Prostate gland (tissue), 2 donors: ENCODE measurements at regions not wholly inside any gene's neighbourhood (a gene's known extent, or its start where the extent isn't known, plus 50 kb on each side); places are given as distances from the start of the nearest gene placed in this dataset.

ENCODE experiments used
- DNase-seq: peaks from one replicate; pipeline ENCODE4 v3.0.0-alpha.2; 2019; ENCODE audit warnings: low spot score
- H3K27ac ChIP-seq, 2 donors: fragments of 200-600 bp; sonication (generic); 2 replicates each; pipeline ENCODE4 v1.5.1; 2017 to 2019
- H3K27me3 ChIP-seq: fragments of 200-600 bp; sonication (generic); replicated peaks from 2 replicates; pipeline ENCODE4 v1.5.1; 2019; ENCODE audit not compliant: insufficient read depth
- H3K36me3 ChIP-seq, 2 donors: fragments of 200-600 bp; sonication (generic); 1 replicate in 1 of 2; 2 replicates in 1 of 2; pipeline versions ENCODE4 v1.5.1 to v1.8.1; 2017 to 2019
- H3K4me1 ChIP-seq: fragments of 200-600 bp; sonication (generic); replicated peaks from 2 replicates; pipeline ENCODE4 v1.5.1; 2019
- H3K4me3 ChIP-seq, 2 donors: fragments of 200-600 bp; sonication (generic); 2 replicates each; pipeline ENCODE4 v1.5.1; 2017 to 2019
- H3K9me3 ChIP-seq: fragments of 200-600 bp; sonication (generic); 2 replicates; pipeline ENCODE4 v1.5.1; 2017
- POLR2A ChIP-seq: fragments of 450-650 bp; IDR thresholded peaks from one replicate; pipeline ENCODE4 v1.6.1; 2016; ENCODE audit warnings: antibody characterized with exemption, mild to moderate bottlenecking
- POLR2AphosphoS5 ChIP-seq: sonication (generic); formaldehyde crosslinking; IDR thresholded peaks from one replicate; pipeline ENCODE4 v1.6.1; 2017; ENCODE audit warnings: antibody characterized with exemption
- WGBS: methylation state at CpG from one replicate; pipeline ENCODE4 v1.1.5; 2018; 5-methylcytosine and 5-hydroxymethylcytosine counted together
- intact Hi-C: fragments of 100-400 bp; cut with DNase I; formaldehyde crosslinking; loops from one replicate; pipeline ENCODE4 v1.14.2; 2022
- TF ChIP-seq, protein P1 (sequence below), 4 experiments: fragments of 200-600 bp in 2 of 4; fragments of 450-650 bp in 2 of 4; sonication (generic) in 2 of 4; IDR thresholded peaks; 1 replicate in 3 of 4; 2 replicates in 1 of 4; pipeline ENCODE4 v1.5.1; 2016 to 2019; ENCODE audit warnings: antibody characterized with exemption in 4 of 4, mild to moderate bottlenecking in 2 of 4, moderate library complexity in 2 of 4

DNA sequence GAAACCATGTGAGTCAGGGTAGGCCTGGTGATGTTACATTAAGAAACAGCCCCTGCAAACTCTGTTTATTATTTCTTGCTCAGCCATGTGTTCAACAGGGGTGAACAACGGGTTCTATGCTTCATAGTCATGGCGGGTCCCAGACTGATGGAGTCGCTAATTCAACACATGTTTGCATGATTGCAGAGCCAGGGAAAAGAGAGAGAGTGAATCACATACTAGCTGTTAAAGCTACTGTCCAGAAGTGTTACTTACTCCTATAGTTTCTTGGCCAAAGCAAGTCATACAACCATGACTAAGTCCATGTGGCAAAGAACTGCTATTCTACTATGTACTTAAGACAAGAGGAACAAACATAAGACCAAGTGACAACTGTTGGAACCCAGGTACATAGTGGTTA, 241.2 kb upstream of the SKOR2 start:
- no peak for DNase-seq
- TF ChIP-seq, protein P1, sequence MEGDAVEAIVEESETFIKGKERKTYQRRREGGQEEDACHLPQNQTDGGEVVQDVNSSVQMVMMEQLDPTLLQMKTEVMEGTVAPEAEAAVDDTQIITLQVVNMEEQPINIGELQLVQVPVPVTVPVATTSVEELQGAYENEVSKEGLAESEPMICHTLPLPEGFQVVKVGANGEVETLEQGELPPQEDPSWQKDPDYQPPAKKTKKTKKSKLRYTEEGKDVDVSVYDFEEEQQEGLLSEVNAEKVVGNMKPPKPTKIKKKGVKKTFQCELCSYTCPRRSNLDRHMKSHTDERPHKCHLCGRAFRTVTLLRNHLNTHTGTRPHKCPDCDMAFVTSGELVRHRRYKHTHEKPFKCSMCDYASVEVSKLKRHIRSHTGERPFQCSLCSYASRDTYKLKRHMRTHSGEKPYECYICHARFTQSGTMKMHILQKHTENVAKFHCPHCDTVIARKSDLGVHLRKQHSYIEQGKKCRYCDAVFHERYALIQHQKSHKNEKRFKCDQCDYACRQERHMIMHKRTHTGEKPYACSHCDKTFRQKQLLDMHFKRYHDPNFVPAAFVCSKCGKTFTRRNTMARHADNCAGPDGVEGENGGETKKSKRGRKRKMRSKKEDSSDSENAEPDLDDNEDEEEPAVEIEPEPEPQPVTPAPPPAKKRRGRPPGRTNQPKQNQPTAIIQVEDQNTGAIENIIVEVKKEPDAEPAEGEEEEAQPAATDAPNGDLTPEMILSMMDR (IDR thresholded peaks at IDR 0.05): no peak
- TF ChIP-seq POLR2A (no peak), POLR2AphosphoS5 (no peak)
- intact Hi-C loops: no loop called here
- no peak overlapping the region for H3K4me3 ChIP-seq
- no peaks in the 10 kb centered on the region for H3K27me3 ChIP-seq
- 85% methylated on average over 3 of the region's 3 CpGs for WGBS
- no peaks in the 10 kb centered on the region for H3K9me3 ChIP-seq
- no peak overlapping the region for H3K27ac ChIP-seq
- H3K36me3 ChIP-seq: no peaks in the 10 kb centered on the region
- H3K4me1 ChIP-seq: no peaks in the 10 kb centered on the region

DNA sequence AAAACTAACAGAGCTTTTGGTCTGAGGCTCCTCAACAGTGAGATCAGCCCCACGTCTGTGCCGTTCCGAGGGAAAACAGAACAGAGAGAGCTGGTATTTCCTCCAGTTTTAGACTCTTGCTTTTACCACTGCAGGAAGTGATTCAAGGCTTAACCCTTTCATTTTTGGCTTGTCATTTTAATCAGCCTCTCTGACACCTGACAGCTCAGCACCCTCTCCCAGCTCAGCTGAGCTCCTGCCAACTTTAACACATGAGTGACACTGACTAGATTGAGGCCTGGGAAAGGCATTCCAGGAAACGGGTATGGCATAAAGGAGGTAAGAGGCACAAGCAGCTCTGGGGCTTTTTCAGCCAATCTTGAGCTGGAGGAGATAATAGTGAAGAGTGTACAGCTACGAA, 239.4 kb upstream of the SKOR2 start:
- H3K4me3 ChIP-seq: no peak overlapping the region
- intact Hi-C loops: no loop called here
- H3K27ac ChIP-seq: no peak overlapping the region
- H3K27me3 ChIP-seq: no peaks in the 10 kb centered on the region
- TF ChIP-seq POLR2A (no peak), POLR2AphosphoS5 (no peak)
- TF ChIP-seq, protein P1 (IDR thresholded peaks at IDR 0.05): no peak
- DNase-seq: no peak
- WGBS: 32% methylated on average over 5 of the region's 5 CpGs
- no peaks in the 10 kb centered on the region for H3K36me3 ChIP-seq
- no peaks in the 10 kb centered on the region for H3K4me1 ChIP-seq
- H3K9me3 ChIP-seq: no peaks in the 10 kb centered on the region

DNA sequence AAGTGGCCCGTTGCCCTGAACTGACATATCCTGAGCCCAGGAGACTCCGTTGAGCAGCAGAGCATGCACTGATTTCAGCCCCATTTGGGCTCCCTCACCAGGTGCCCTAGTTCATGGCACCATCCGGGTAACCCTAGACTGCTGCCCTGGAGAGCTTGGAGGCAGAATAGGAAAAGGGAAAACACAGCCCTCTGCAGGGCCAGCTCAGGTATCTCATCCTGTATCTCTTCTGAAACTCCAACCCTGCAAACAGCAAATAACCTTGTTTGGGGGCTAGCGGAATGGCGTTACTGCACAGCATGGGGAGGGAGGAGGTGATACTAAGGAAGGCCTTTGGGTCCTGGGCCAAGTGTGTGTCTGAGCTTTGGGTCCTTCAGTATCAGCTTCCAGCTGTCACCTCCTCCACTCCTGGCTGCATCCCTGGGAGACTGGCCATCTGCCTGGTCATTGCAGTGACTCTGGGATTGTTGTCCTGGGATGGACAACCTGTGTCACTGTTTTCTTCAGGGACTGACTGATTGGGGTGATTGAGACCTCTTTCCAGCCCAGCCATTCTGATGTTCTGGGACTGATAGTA, 233.8 kb upstream of the SKOR2 start:
- H3K36me3 ChIP-seq: no peaks in the 10 kb centered on the region
- H3K9me3 ChIP-seq: no peaks in the 10 kb centered on the region
- no peaks in the 10 kb centered on the region for H3K27me3 ChIP-seq
- no peak for DNase-seq
- no peak overlapping the region for H3K27ac ChIP-seq
- TF ChIP-seq, protein P1 (IDR thresholded peaks at IDR 0.05): no peak
- no peak for TF ChIP-seq POLR2AphosphoS5
- TF ChIP-seq POLR2A: no peak
- H3K4me1 ChIP-seq: no peaks in the 10 kb centered on the region
- intact Hi-C loops: no loop called here
- WGBS: 73% methylated on average over 5 of the region's 5 CpGs
- no peak overlapping the region for H3K4me3 ChIP-seq

DNA sequence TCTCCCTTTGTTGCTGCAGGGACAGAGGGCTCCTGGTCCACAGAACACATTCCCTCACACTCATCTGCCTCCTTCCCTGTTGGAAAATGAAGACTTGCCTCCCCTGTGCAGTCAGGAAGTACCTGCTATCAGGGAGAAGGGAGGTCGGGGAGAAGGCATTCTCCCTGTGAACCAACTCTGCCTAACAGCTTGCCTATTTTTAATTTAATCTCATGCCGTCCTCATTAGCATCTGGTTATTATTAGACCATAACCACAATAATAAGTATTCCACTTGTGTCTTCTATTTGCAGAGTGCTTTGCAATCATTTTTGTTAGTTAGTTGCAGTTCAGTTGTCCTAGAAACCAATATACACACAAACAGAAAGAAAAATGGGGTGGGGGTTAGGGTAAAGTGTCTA, 232.6 kb upstream of the SKOR2 start:
- Histone ChIP-seq H3K4me3 (no peak overlapping the region), H3K27me3 (no peaks in the 10 kb centered on the region), H3K27ac (no peak overlapping the region), H3K36me3 (no peaks in the 10 kb centered on the region), H3K4me1 (no peaks in the 10 kb centered on the region), H3K9me3 (no peaks in the 10 kb centered on the region)
- DNase-seq: no peak
- 69% methylated on average over 2 of the region's 2 CpGs for whole genome bisulfite sequencing
- intact Hi-C loops: no loop called here
- TF ChIP-seq POLR2AphosphoS5 (no peak), POLR2A (no peak)
- TF ChIP-seq, protein P1 (IDR thresholded peaks at IDR 0.05): no peak

DNA sequence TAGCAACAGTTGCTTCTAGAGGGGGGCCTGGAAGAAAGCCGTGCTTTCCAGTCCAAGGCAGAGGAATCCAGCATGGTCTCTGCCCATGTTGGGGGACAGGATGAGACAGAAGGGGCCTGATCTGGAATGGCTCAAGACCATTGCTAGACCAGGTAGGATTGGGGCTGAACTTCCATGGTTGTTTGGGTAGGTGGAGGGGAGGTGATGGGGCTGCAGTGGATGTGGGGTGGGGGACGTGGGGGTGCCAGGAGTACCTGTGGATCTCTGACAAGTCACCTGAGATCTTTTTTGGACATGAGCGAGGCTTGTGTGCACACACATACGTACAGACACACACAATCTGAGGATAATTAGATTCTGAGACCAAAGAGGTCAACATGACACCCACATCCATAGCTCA, 228.7 kb upstream of the SKOR2 start:
- TF ChIP-seq POLR2A (no peak), POLR2AphosphoS5 (no peak)
- TF ChIP-seq, protein P1 (IDR thresholded peaks at IDR 0.05): no peak
- no peaks in the 10 kb centered on the region for H3K27me3 ChIP-seq
- no peak for DNase-seq
- WGBS: 80% methylated on average over 4 of the region's 4 CpGs
- intact Hi-C loops: no loop called here
- no peak overlapping the region for H3K27ac ChIP-seq
- no peaks in the 10 kb centered on the region for H3K4me1 ChIP-seq
- no peak overlapping the region for H3K4me3 ChIP-seq
- H3K36me3 ChIP-seq: no peaks in the 10 kb centered on the region
- H3K9me3 ChIP-seq: no peaks in the 10 kb centered on the region
